ENCODE measurements at regions not wholly inside any gene's neighbourhood (a gene's known extent, or its start where the extent isn't known, plus 50 kb on each side); places are given as distances from the start of the nearest gene placed in this dataset.

GRCh38 chr13:73136776-73137175 lies 78.0 kb downstream of the KLF5 start:
- no peak for TF ChIP-seq CTCF (IDR thresholded peaks at IDR 0.05; ENCODE audit: borderline replicate concordance, insufficient read depth, low read depth, low read length)
- H3K4me3 ChIP-seq (ENCODE audit: low read depth, low read length), result no peak overlapping the region

GRCh38 chr13:73133531-73133930 lies 74.7 kb downstream of the KLF5 start:
- no peak overlapping the region for H3K4me3 ChIP-seq (ENCODE audit: low read depth, low read length)
- no peak for TF ChIP-seq CTCF (IDR thresholded peaks at IDR 0.05; ENCODE audit: borderline replicate concordance, insufficient read depth, low read depth, low read length)

- TF ChIP-seq CTCF (IDR thresholded peaks at IDR 0.05; ENCODE audit: borderline replicate concordance, insufficient read depth, low read depth, low read length), result no peak
These were observed 72.4 kb downstream of the KLF5 start for GRCh38 chr13:73131247-73131646.

GRCh38 chr13:73129023-73129422 lies 70.2 kb downstream of the KLF5 start:
- H3K4me3 ChIP-seq (ENCODE audit: low read depth, low read length), result no peak overlapping the region
- no peak for TF ChIP-seq CTCF (IDR thresholded peaks at IDR 0.05; ENCODE audit: borderline replicate concordance, insufficient read depth, low read depth, low read length)

More at GRCh38 chr13:73131247-73131646, 72.4 kb downstream of the KLF5 start:
- H3K4me3 ChIP-seq (ENCODE audit: low read depth, low read length), result no peak overlapping the region

All from GM12875 (cell line).